PC-9 (cell line): ENCODE measurements at regions not wholly inside any gene's neighbourhood (a gene's known extent, or its start where the extent isn't known, plus 50 kb on each side); places are given as distances from the start of the nearest gene placed in this dataset.

ENCODE experiments used
- CTCF ChIP-seq: fragments of 200-600 bp; sonication (generic); conservative IDR thresholded peaks from 2 replicates; pipeline ENCODE4 v1.6.1; 2017; ENCODE audit warnings: mixed run types, antibody characterized with exemption, mild to moderate bottlenecking, moderate library complexity
- EZH2 ChIP-seq: fragments of 200-600 bp; sonication (generic); IDR thresholded peaks from 2 replicates; pipeline ENCODE4 v1.8.0; 2017; ENCODE audit warnings: antibody characterized with exemption, low read depth

GRCh38 chr21:16597753-16598152 is 868.0 kb downstream of the USP25 start:
- TF ChIP-seq CTCF (no peak), EZH2 (no peak)
